K562 (cell line): ENCODE measurements at regions not wholly inside any gene's neighbourhood (a gene's known extent, or its start where the extent isn't known, plus 50 kb on each side); places are given as distances from the start of the nearest gene placed in this dataset.

ENCODE experiments used
- ATAC-seq: fragments of 200-7000 bp; cut with Tn5 transposase; 3 replicates; pipeline ENCODE4 v1.9.1; 2020; ENCODE audit warnings: moderate library complexity
- BruUV-seq: library from RNA; stranded (reverse); fragments of 400-500 nt; replicated peaks from 2 replicates; lab custom pipeline; 2021; lab: Mats Ljungman, UMichigan
- CTCF ChIA-PET: fragments of 300-600 bp; formaldehyde crosslinking; extraction: SDS; loops from one replicate; lab custom pipeline; 2021; ENCODE audit warnings: low intra/inter-chr PET ratio; lab: Yijun Ruan, JAX
- POLR2A ChIA-PET: fragments of 300-600, 350-650 bp; sonication (Branson Sonifier 250); formaldehyde crosslinking; extraction: SDS; loops from one replicate; lab custom pipeline; 2021; ENCODE audit warnings: antibody characterized with exemption, inconsistent platforms; lab: Yijun Ruan, JAX
- DNase-seq, 4 experiments: peaks; one replicate each; pipeline versions ENCODE4 v3.0.0 to v3.0.0-alpha.2; 2011 to 2018; ENCODE audit warnings: low spot score in 3 of 4, mixed read lengths in 3 of 4; ENCODE audit errors: extremely low read depth in 1 of 4
- FAIRE-seq: peaks from 2 replicates; lab custom pipeline; 2011; peaks lifted over from hg19 to GRCh38; lab: Jason Lieb, UNC
- H2AFZ ChIP-seq: 2 replicates; pipeline ENCODE4 v1.6.0; 2011; ENCODE audit warnings: low read depth, low read length, control low read depth, inconsistent platforms
- H3K27ac ChIP-seq: fragments of 200-600 bp; 3 replicates; pipeline ENCODE4 v1.8.0; 2011; ENCODE audit warnings: low read depth, mild to moderate bottlenecking, control low read depth, inconsistent platforms, low read length, moderate library complexity, mixed read lengths; ENCODE audit errors: extremely low read depth
- H3K27me3 ChIP-seq, 2 experiments: fragments of 300-600 bp in 1 of 2; 2 replicates in 1 of 2; 3 replicates in 1 of 2; pipeline versions ENCODE4 v1.6.0 to v1.8.0; 2011; ENCODE audit warnings: inconsistent platforms in 2 of 2, low read length in 2 of 2, mild to moderate bottlenecking in 1 of 2, mixed read lengths in 1 of 2, moderate library complexity in 1 of 2; ENCODE audit not compliant: control insufficient read depth in 2 of 2, insufficient read depth in 2 of 2
- H3K36me3 ChIP-seq: fragments of 300-600 bp; 3 replicates; pipeline ENCODE4 v1.8.0; 2011; ENCODE audit warnings: mild to moderate bottlenecking, low read length, inconsistent platforms; ENCODE audit not compliant: control insufficient read depth, insufficient read depth
- H3K4me1 ChIP-seq, 2 experiments: fragments of 200-600 bp in 1 of 2; replicated peaks in 1 of 2; 2 replicates in 1 of 2; 3 replicates in 1 of 2; pipeline versions ENCODE4 v1.5.1 to v1.8.0; 2011; ENCODE audit warnings: inconsistent platforms in 2 of 2, low read length in 2 of 2, mild to moderate bottlenecking in 1 of 2, mixed read lengths in 1 of 2, moderate library complexity in 1 of 2; ENCODE audit not compliant: control insufficient read depth in 2 of 2, insufficient read depth in 2 of 2
- H3K4me2 ChIP-seq: 2 replicates; pipeline ENCODE4 v1.6.1; 2011; ENCODE audit warnings: low read length, control low read depth, inconsistent platforms, mixed read lengths; ENCODE audit not compliant: insufficient read depth
- H3K4me3 ChIP-seq: fragments of 200-600 bp; sonication (generic), shearing (Covaris generic); 2 replicates; pipeline ENCODE4 v1.5.1; 2016; ENCODE audit warnings: control low read depth, inconsistent platforms
- H3K79me2 ChIP-seq: fragments of 200-600 bp; 3 replicates; pipeline ENCODE4 v1.8.0; 2011; ENCODE audit warnings: low read length, inconsistent platforms; ENCODE audit not compliant: control insufficient read depth, insufficient read depth
- H3K9ac ChIP-seq, 2 experiments: 2 replicates each; pipeline versions ENCODE4 v1.6.0 to v1.6.1; 2011; ENCODE audit warnings: low read depth in 2 of 2, low read length in 2 of 2, control low read depth in 1 of 2, inconsistent platforms in 1 of 2, mild to moderate bottlenecking in 1 of 2, mixed read lengths in 1 of 2; ENCODE audit not compliant: insufficient read depth in 1 of 2
- H3K9me1 ChIP-seq: one replicate; pipeline ENCODE4 v1.6.0; 2011; ENCODE audit warnings: inconsistent platforms, mild to moderate bottlenecking, low read length, moderate library complexity; ENCODE audit not compliant: control insufficient read depth, insufficient read depth
- H3K9me3 ChIP-seq: replicated peaks from 2 replicates; pipeline ENCODE4 v1.5.1; 2011; ENCODE audit warnings: low read depth, low read length, inconsistent platforms; ENCODE audit not compliant: control insufficient read depth, insufficient read depth
- H4K20me1 ChIP-seq: replicated peaks from 2 replicates; pipeline ENCODE4 v1.6.1; 2011; ENCODE audit warnings: low read length, inconsistent platforms, mixed read lengths; ENCODE audit not compliant: control insufficient read depth, insufficient read depth
- NFIX ChIP-seq: fragments of 250-450 bp; sonication (Bioruptor Pico); IDR thresholded peaks from 2 replicates; pipeline ENCODE4 v1.4.0; 2020; ENCODE audit warnings: low read depth, mild to moderate bottlenecking, moderate library complexity
- PRDM10 ChIP-seq: fragments of 450-650 bp; IDR thresholded peaks from 2 replicates; pipeline ENCODE4 v1.6.1; 2018; ENCODE audit not compliant: partially characterized antibody
- RBBP5 ChIP-seq: fragments of 200-600 bp; sonication (generic); IDR thresholded peaks from 2 replicates; pipeline ENCODE4 v1.6.1; 2012; ENCODE audit warnings: borderline replicate concordance, mild to moderate bottlenecking, low read length, control low read depth, inconsistent platforms; ENCODE audit not compliant: insufficient read depth, poor library complexity, severe bottlenecking
- whole genome bisulfite sequencing: fragments of 100-300 bp; shearing (Covaris generic); methylation state at CpG from one replicate; pipeline ENCODE4 v1.1.6; 2016; ENCODE audit warnings: low coverage, mixed read lengths; ENCODE audit not compliant: insufficient coverage; ENCODE audit errors: missing lambda C conversion rate; 5-methylcytosine and 5-hydroxymethylcytosine counted together
- in situ Hi-C: fragments of 300-500 bp; cut with MboI; formaldehyde crosslinking; loops from 4 replicates; pipeline ENCODE4 v1.15.0; 2018; ENCODE audit warnings: inconsistent platforms, mixed read lengths
- intact Hi-C: fragments of 100-400 bp; cut with micrococcal nuclease; formaldehyde crosslinking; loops from 2 replicates; pipeline ENCODE4 v1.14.2; 2022
- TF ChIP-seq, protein P1 (sequence below): fragments of 450-650 bp; formaldehyde crosslinking; IDR thresholded peaks from 2 replicates; pipeline ENCODE4 v1.4.0; 2022; ENCODE audit warnings: mild to moderate bottlenecking, moderate library complexity

DNA sequence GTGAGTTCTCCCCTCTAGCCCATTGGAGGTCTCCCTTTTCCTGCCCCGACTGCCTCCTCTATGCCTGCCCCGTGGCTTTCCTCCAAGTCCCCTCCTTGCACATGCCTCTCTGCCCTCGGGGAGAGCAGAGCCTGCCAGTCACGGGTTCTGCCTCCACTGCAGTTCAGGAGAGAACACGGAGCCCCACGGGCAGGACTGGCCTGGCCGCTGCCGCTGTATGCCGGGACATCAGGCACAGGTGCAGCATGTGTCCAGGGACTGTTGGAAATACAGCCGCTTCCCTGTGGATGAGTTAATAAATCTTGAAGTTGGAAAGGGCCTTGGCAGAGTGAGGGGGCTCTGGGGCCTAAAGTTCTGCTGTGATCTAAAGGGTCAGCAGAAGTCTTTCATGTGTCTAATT, 676.6 kb downstream of the MATN1 start:
- POLR2A ChIA-PET: interaction anchor here (0.5 kb wide), 1 partner anchor 147 kb away, joined by 5 read pairs; no protein-coding TSS in a partner anchor
- in situ Hi-C loops: no loop called here
- H2AFZ ChIP-seq: no peak overlapping the region
- BruUV-seq: no TSS peak
- no peaks in the 10 kb centered on the region for H3K79me2 ChIP-seq
- 0 out of 2 replicates have a peak, but pooled peaks cover 3% of the 10 kb centered on the region for H4K20me1 ChIP-seq
- no peaks in the 10 kb centered on the region for H3K9me3 ChIP-seq
- H3K9ac ChIP-seq: no peak overlapping the region
- no peaks in the 10 kb centered on the region for H3K9me1 ChIP-seq
- intact Hi-C loops: no loop called here
- FAIRE-seq (no peak), ATAC-seq (no peak), DNase-seq (no peak)
- no peak overlapping the region for H3K27ac ChIP-seq
- no peaks in the 10 kb centered on the region for H3K36me3 ChIP-seq
- no peak overlapping the region for H3K4me3 ChIP-seq
- peaks cover 0 to 8% of the 10 kb centered on the region in 2 experiments; a peak in 1 of 5 replicates for H3K27me3 ChIP-seq
- TF ChIP-seq, protein P1, sequence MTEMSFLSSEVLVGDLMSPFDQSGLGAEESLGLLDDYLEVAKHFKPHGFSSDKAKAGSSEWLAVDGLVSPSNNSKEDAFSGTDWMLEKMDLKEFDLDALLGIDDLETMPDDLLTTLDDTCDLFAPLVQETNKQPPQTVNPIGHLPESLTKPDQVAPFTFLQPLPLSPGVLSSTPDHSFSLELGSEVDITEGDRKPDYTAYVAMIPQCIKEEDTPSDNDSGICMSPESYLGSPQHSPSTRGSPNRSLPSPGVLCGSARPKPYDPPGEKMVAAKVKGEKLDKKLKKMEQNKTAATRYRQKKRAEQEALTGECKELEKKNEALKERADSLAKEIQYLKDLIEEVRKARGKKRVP (CRISPR knock-in tag): no peak
- no peak for TF ChIP-seq PRDM10
- no peak for TF ChIP-seq NFIX (CRISPR knock-in tag)
- no peak for TF ChIP-seq RBBP5
- TF ChIP-seq, all 486 proteins: peak for 0
- Histone ChIP-seq H3K4me1 (no peaks in the 10 kb centered on the region), H3K4me2 (no peak overlapping the region)
- CTCF ChIA-PET: no interaction called here
- WGBS: 0% methylated on average over 10 of the region's 10 CpGs
